H1 (cell line): ENCODE measurements at regions not wholly inside any gene's neighbourhood (a gene's known extent, or its start where the extent isn't known, plus 50 kb on each side); places are given as distances from the start of the nearest gene placed in this dataset.

Experiments used
- CTCF ChIA-PET: fragments of 300-600 bp; sonication (Branson Sonifier 250); formaldehyde crosslinking; loops from one replicate; lab custom pipeline; 2021; ENCODE audit not compliant: partially characterized antibody; lab: Charles Lee
- POLR2A ChIA-PET: fragments of 300-600 bp; sonication (Branson Sonifier 250); formaldehyde crosslinking; loops from one replicate; lab custom pipeline; 2021; ENCODE audit warnings: inconsistent platforms; ENCODE audit not compliant: partially characterized antibody; lab: Charles Lee
- DNase-seq, 2 experiments: peaks; one replicate each; pipeline versions ENCODE4 v3.0.0 to v3.0.0-alpha.2; 2010 to 2022; ENCODE audit warnings: low spot score in 2 of 2, low read depth in 1 of 2, mixed read lengths in 1 of 2
- FAIRE-seq: peaks from 2 replicates; lab custom pipeline; 2011; peaks lifted over from hg19 to GRCh38; lab: Jason Lieb, UNC
- H2AFZ ChIP-seq: 2 replicates; pipeline ENCODE4 v1.8.1; 2012; ENCODE audit warnings: low read length, inconsistent platforms
- H2AK5ac ChIP-seq: 2 replicates; pipeline ENCODE4 v1.6.1; 2013; ENCODE audit warnings: low read depth, low read length
- H2BK120ac ChIP-seq: replicated peaks from 2 replicates; pipeline ENCODE3; 2013; ENCODE audit warnings: low read depth, low read length, inconsistent platforms
- H2BK12ac ChIP-seq: 2 replicates; pipeline ENCODE4 v1.6.1; 2013; ENCODE audit warnings: low read depth, low read length
- H2BK15ac ChIP-seq: 2 replicates; pipeline ENCODE4 v1.6.1; 2013; ENCODE audit warnings: low read length
- H2BK20ac ChIP-seq: 2 replicates; pipeline ENCODE4 v1.6.1; 2013; ENCODE audit warnings: low read length
- H2BK5ac ChIP-seq: 2 replicates; pipeline ENCODE4 v1.6.1; 2013; ENCODE audit warnings: low read depth, low read length
- H3K14ac ChIP-seq: 2 replicates; pipeline ENCODE4 v1.6.1; 2013; ENCODE audit warnings: inconsistent platforms; ENCODE audit not compliant: insufficient read length
- H3K18ac ChIP-seq: 2 replicates; pipeline ENCODE4 v1.6.1; 2013; ENCODE audit warnings: low read length; ENCODE audit errors: extremely low read depth
- H3K23ac ChIP-seq: 2 replicates; pipeline ENCODE4 v1.6.1; 2013; ENCODE audit warnings: inconsistent platforms; ENCODE audit not compliant: insufficient read length
- H3K23me2 ChIP-seq: 2 replicates; pipeline ENCODE4 v1.6.1; 2013; ENCODE audit warnings: low read depth, low read length
- H3K27ac ChIP-seq: 2 replicates; pipeline ENCODE4 v1.6.1; 2011; ENCODE audit warnings: low read depth, low read length, inconsistent platforms
- H3K27me3 ChIP-seq, 4 experiments: replicated peaks in 1 of 4; 1 replicate in 1 of 4; 2 replicates in 3 of 4; pipeline versions ENCODE4 v1.6.1 to v1.8.1; 2011 to 2013; ENCODE audit warnings: low read length in 3 of 4, mild to moderate bottlenecking in 3 of 4, inconsistent platforms in 2 of 4, mixed read lengths in 2 of 4, moderate library complexity in 1 of 4; ENCODE audit not compliant: control insufficient read depth in 3 of 4, insufficient read depth in 3 of 4; ENCODE audit errors: extremely low read depth in 1 of 4
- H3K36me3 ChIP-seq, 4 experiments: 2 replicates each; pipeline versions ENCODE4 v1.6.1 to v1.8.1; 2011 to 2013; ENCODE audit warnings: mild to moderate bottlenecking in 4 of 4, low read length in 3 of 4, moderate library complexity in 2 of 4, control low read depth in 1 of 4, inconsistent platforms in 1 of 4; ENCODE audit not compliant: insufficient read depth in 4 of 4, control insufficient read depth in 2 of 4
- H3K4ac ChIP-seq: replicated peaks from 2 replicates; pipeline ENCODE3; 2013; ENCODE audit warnings: low read length, low read depth, mixed read lengths, inconsistent platforms; ENCODE audit not compliant: insufficient read length
- H3K4me1 ChIP-seq, 4 experiments: replicated peaks in 1 of 4; 1 replicate in 1 of 4; 2 replicates in 3 of 4; pipeline versions ENCODE4 v1.6.1 to v1.8.1; 2011 to 2013; ENCODE audit warnings: low read length in 3 of 4, inconsistent platforms in 2 of 4, mixed read lengths in 1 of 4; ENCODE audit not compliant: insufficient read depth in 4 of 4, control insufficient read depth in 3 of 4
- H3K4me2 ChIP-seq, 2 experiments: 2 replicates each; pipeline versions ENCODE4 v1.6.1 to v1.8.1; 2011 to 2013; ENCODE audit warnings: low read depth in 2 of 2, low read length in 2 of 2, control low read depth in 1 of 2, inconsistent platforms in 1 of 2, mild to moderate bottlenecking in 1 of 2; ENCODE audit not compliant: insufficient read depth in 1 of 2
- H3K4me3 ChIP-seq, 4 experiments: fragments of 200-600, 300-600 bp in 1 of 4; sonication (generic), shearing (Covaris generic), sonication (Bioruptor Twin) in 1 of 4; 2 replicates each; pipeline versions ENCODE4 v1.5.1 to v1.8.1; 2011 to 2016; ENCODE audit warnings: low read length in 4 of 4, low read depth in 3 of 4, control low read depth in 2 of 4, inconsistent platforms in 2 of 4, mild to moderate bottlenecking in 2 of 4, mixed read lengths in 1 of 4, moderate library complexity in 1 of 4; ENCODE audit not compliant: insufficient read depth in 2 of 4; ENCODE audit errors: extremely low read depth in 1 of 4
- H3K56ac ChIP-seq: replicated peaks from 2 replicates; pipeline ENCODE3; 2013; ENCODE audit warnings: low read depth, mild to moderate bottlenecking, mixed read lengths, low read length, inconsistent platforms; ENCODE audit not compliant: insufficient read length
- H3K79me1 ChIP-seq: 2 replicates; pipeline ENCODE4 v1.6.1; 2013; ENCODE audit warnings: low read depth, low read length, control low read depth
- H3K79me2 ChIP-seq, 2 experiments: 2 replicates each; pipeline versions ENCODE4 v1.6.1 to v1.8.1; 2012 to 2013; ENCODE audit warnings: low read length in 2 of 2, mild to moderate bottlenecking in 2 of 2, inconsistent platforms in 1 of 2; ENCODE audit not compliant: insufficient read depth in 2 of 2, control insufficient read depth in 1 of 2
- H3K9ac ChIP-seq, 4 experiments: replicated peaks in 1 of 4; 1 replicate in 1 of 4; 2 replicates in 3 of 4; pipeline versions ENCODE4 v1.6.1 to v1.8.1; 2011 to 2013; ENCODE audit warnings: low read depth in 3 of 4, low read length in 3 of 4, control low read depth in 2 of 4, mild to moderate bottlenecking in 2 of 4, moderate library complexity in 2 of 4, inconsistent platforms in 1 of 4; ENCODE audit errors: extremely low read depth in 1 of 4
- H3K9me3 ChIP-seq, 2 experiments: 2 replicates each; pipeline versions ENCODE4 v1.6.1 to v1.8.1; 2012 to 2013; ENCODE audit warnings: mild to moderate bottlenecking in 2 of 2, moderate library complexity in 2 of 2, control low read depth in 1 of 2, inconsistent platforms in 1 of 2, low read depth in 1 of 2, low read length in 1 of 2, mixed read lengths in 1 of 2; ENCODE audit not compliant: insufficient read depth in 2 of 2
- H4K20me1 ChIP-seq, 2 experiments: replicated peaks in 1 of 2; 2 replicates each; pipeline versions ENCODE3 to v1.8.1; 2011 to 2013; ENCODE audit warnings: inconsistent platforms in 2 of 2, low read length in 2 of 2, mild to moderate bottlenecking in 1 of 2; ENCODE audit not compliant: insufficient read depth in 2 of 2, control insufficient read depth in 1 of 2
- H4K5ac ChIP-seq: 2 replicates; pipeline ENCODE4 v1.6.1; 2013; ENCODE audit warnings: low read length, low read depth, mixed read lengths, inconsistent platforms; ENCODE audit not compliant: insufficient read length
- H4K8ac ChIP-seq: 2 replicates; pipeline ENCODE4 v1.8.0; 2013; ENCODE audit warnings: mild to moderate bottlenecking, moderate library complexity, low read length, inconsistent platforms; ENCODE audit not compliant: insufficient read depth; ENCODE audit errors: extremely low read depth
- H4K91ac ChIP-seq: replicated peaks from 2 replicates; pipeline ENCODE3; 2013; ENCODE audit warnings: low read length, mixed read lengths, inconsistent platforms; ENCODE audit not compliant: insufficient read length
- CTCF ChIP-seq, 3 experiments: IDR thresholded peaks; 1 replicate in 2 of 3; 2 replicates in 1 of 3; pipeline versions ENCODE4 v1.5.1 to v1.6.1; 2011; ENCODE audit warnings: low read length in 3 of 3, mild to moderate bottlenecking in 3 of 3, inconsistent platforms in 2 of 3, low read depth in 1 of 3, moderate library complexity in 1 of 3; ENCODE audit not compliant: insufficient read depth in 1 of 3; ENCODE audit errors: control extremely low read depth in 1 of 3
- HDAC6 ChIP-seq: IDR thresholded peaks from one replicate; pipeline ENCODE4 v1.7.1; 2012; ENCODE audit warnings: low read depth, mild to moderate bottlenecking, inconsistent platforms, low read length, moderate library complexity
- KDM1A ChIP-seq: fragments of 200-600, 300-600 bp; sonication (generic); IDR thresholded peaks from 2 replicates; pipeline ENCODE4 v1.7.1; 2016; ENCODE audit warnings: mild to moderate bottlenecking, low read length, borderline replicate concordance
- POU5F1 ChIP-seq: IDR thresholded peaks from 2 replicates; pipeline ENCODE4 v1.6.1; 2011; ENCODE audit warnings: low read depth, mild to moderate bottlenecking, low read length, moderate library complexity
- SAP30 ChIP-seq: fragments of 300-600 bp; sonication (generic); IDR thresholded peaks from 2 replicates; pipeline ENCODE4 v1.7.1; 2012; ENCODE audit warnings: low read length, moderate library complexity, mild to moderate bottlenecking, inconsistent platforms; ENCODE audit not compliant: insufficient read depth, insufficient replicate concordance
- SIN3A ChIP-seq, 2 experiments: IDR thresholded peaks in 1 of 2; conservative IDR thresholded peaks in 1 of 2; 2 replicates each; pipeline ENCODE4 v1.6.1; 2011 to 2012; ENCODE audit warnings: low read length in 2 of 2, improper control_type of control experiment in 1 of 2, low read depth in 1 of 2, mild to moderate bottlenecking in 1 of 2
- TAF1 ChIP-seq: IDR thresholded peaks from 2 replicates; pipeline ENCODE4 v1.6.1; 2011; ENCODE audit warnings: mild to moderate bottlenecking, low read depth, low read length
- WGBS, 2 experiments: shearing (Covaris generic) in 1 of 2; methylation state at CpG; one replicate each; pipeline versions ENCODE4 v1.1.6 to v1.1.7; 2013 to 2015; ENCODE audit warnings: low lambda C conversion rate in 2 of 2, mixed read lengths in 2 of 2, inconsistent platforms in 1 of 2, low coverage in 1 of 2, missing lambda C conversion rate in 1 of 2; ENCODE audit not compliant: insufficient replicate concordance in 2 of 2, insufficient coverage in 1 of 2, insufficient read length in 1 of 2; ENCODE audit errors: extremely low coverage in 1 of 2, missing lambda C conversion rate in 1 of 2; 5-methylcytosine and 5-hydroxymethylcytosine counted together

DNA sequence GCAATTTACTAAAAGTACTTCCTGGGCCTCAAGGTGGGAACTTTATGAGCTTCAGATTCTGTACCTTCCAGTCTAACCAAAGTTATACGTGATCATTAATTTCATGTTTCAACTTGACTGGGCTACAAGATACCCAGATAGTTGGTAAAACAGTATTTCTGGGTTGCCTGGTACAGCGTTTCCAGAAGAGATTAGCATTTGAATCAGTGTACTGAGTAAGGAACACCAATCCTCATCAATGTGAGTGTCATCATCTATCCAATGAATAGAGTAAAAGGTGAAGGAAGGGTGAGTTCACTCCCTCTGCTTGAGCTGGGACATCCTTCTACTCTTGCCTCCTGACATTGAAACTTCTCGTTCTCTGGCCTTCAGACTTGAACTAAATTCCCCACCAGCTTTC is 274.5 kb upstream of the ID2 start:
- no peak overlapping the region for H3K56ac ChIP-seq
- FAIRE-seq (no peak), DNase-seq (no peak)
- H3K18ac ChIP-seq, result no peak overlapping the region
- H4K91ac ChIP-seq, result no peak overlapping the region
- no peak overlapping the region for H3K4me3 ChIP-seq
- ChIA-PET POLR2A (no interaction called here), CTCF (interaction anchor here (1.2 to 1.5 kb wide), 2 partner anchors 23 to 75 kb away, joined by 3 read pairs; no protein-coding TSS in a partner anchor)
- no peak overlapping the region for H2BK5ac ChIP-seq
- no peaks in the 10 kb centered on the region for H3K27me3 ChIP-seq
- H3K79me2 ChIP-seq, result no peaks in the 10 kb centered on the region
- no peak overlapping the region for H4K8ac ChIP-seq
- H3K4me1 ChIP-seq, result no peaks in the 10 kb centered on the region
- no peak overlapping the region for H3K4me2 ChIP-seq
- no peak overlapping the region for H4K5ac ChIP-seq
- no peak overlapping the region for H3K23ac ChIP-seq
- H3K23me2 ChIP-seq, result no peaks in the 10 kb centered on the region
- H2BK15ac ChIP-seq, result no peak overlapping the region
- no peak overlapping the region for H2AK5ac ChIP-seq
- no peak overlapping the region for H2BK12ac ChIP-seq
- 94% methylated on average over 3 of the region's 3 CpGs; no CpG with 5 or more reads in 1 of the 2 experiments for WGBS, 2 experiments
- no peaks in the 10 kb centered on the region for H3K36me3 ChIP-seq
- H3K14ac ChIP-seq, result no peak overlapping the region
- H3K27ac ChIP-seq, result no peak overlapping the region
- H3K4ac ChIP-seq, result no peak overlapping the region
- H2BK120ac ChIP-seq, result no peak overlapping the region
- no peaks in the 10 kb centered on the region for H3K9me3 ChIP-seq
- no peaks in the 10 kb centered on the region for H4K20me1 ChIP-seq
- no peak overlapping the region for H3K9ac ChIP-seq
- H2AFZ ChIP-seq, result no peak overlapping the region
- H2BK20ac ChIP-seq, result no peak overlapping the region
- no peaks in the 10 kb centered on the region for H3K79me1 ChIP-seq
- TF ChIP-seq SIN3A (conservative IDR thresholded peaks at IDR 0.05 in 1 of 2, IDR thresholded peaks at IDR 0.05 in 1 of 2; ENCODE audit: low read depth in 1 of 2, low read length in 2 of 2) (no peak), SAP30 (no peak), TAF1 (no peak), CTCF (IDR thresholded peaks at IDR 0.05; ENCODE audit: control extremely low read depth in 1 of 3, insufficient read depth in 1 of 3, low read depth in 1 of 3, low read length in 3 of 3) (no peak), KDM1A (no peak), HDAC6 (no peak), POU5F1 (no peak)
